GM23338 (cell line): ENCODE measurements at regions not wholly inside any gene's neighbourhood (a gene's known extent, or its start where the extent isn't known, plus 50 kb on each side); places are given as distances from the start of the nearest gene placed in this dataset.

ENCODE experiments used
- ATAC-seq: fragments of 200-7000 bp; cut with Tn5 transposase; 3 replicates; pipeline ENCODE4 v1.9.1; 2020
- DNase-seq: peaks from one replicate; pipeline ENCODE4 v3.0.0-alpha.2; 2015; ENCODE audit warnings: low spot score
- H2AFZ ChIP-seq: fragments of 200-600 bp; sonication (generic); 2 replicates; pipeline ENCODE4 v1.8.0; 2016; ENCODE audit warnings: antibody characterized with exemption, mild to moderate bottlenecking, moderate library complexity
- H3F3A ChIP-seq: fragments of 200-600 bp; sonication (generic); replicated peaks from 2 replicates; pipeline ENCODE4 v1.8.0; 2017; ENCODE audit warnings: antibody characterized with exemption, mixed run types, low read depth
- H3K27ac ChIP-seq: fragments of 200-600 bp; sonication (generic); 2 replicates; pipeline ENCODE4 v1.6.1; 2016; ENCODE audit warnings: low read depth
- H3K27me3 ChIP-seq: fragments of 200-600 bp; sonication (generic); 2 replicates; pipeline ENCODE4 v1.8.0; 2016; ENCODE audit warnings: mild to moderate bottlenecking, mixed run types, moderate library complexity; ENCODE audit not compliant: insufficient read depth
- H3K36me3 ChIP-seq: fragments of 200-600 bp; sonication (generic); 2 replicates; pipeline ENCODE4 v1.8.0; 2016; ENCODE audit warnings: mild to moderate bottlenecking; ENCODE audit not compliant: insufficient read depth
- H3K4me1 ChIP-seq: fragments of 200-600 bp; sonication (generic); 2 replicates; pipeline ENCODE4 v1.8.0; 2016; ENCODE audit warnings: mild to moderate bottlenecking, moderate library complexity; ENCODE audit not compliant: insufficient read depth
- H3K4me2 ChIP-seq: fragments of 200-600 bp; sonication (generic); 2 replicates; pipeline ENCODE4 v1.7.1; 2017; ENCODE audit warnings: mixed run types
- H3K4me3 ChIP-seq: fragments of 200-600 bp; sonication (generic); 2 replicates; pipeline ENCODE4 v1.6.1; 2016; ENCODE audit warnings: mixed run types
- H3K79me2 ChIP-seq: fragments of 200-600 bp; sonication (generic); replicated peaks from 2 replicates; pipeline ENCODE4 v1.8.0; 2017; ENCODE audit warnings: mild to moderate bottlenecking; ENCODE audit not compliant: insufficient read depth
- H3K9me2 ChIP-seq: fragments of 200-600 bp; sonication (generic); 2 replicates; pipeline ENCODE4 v1.8.0; 2017; ENCODE audit not compliant: insufficient read depth
- H4K20me1 ChIP-seq: fragments of 200-600 bp; sonication (generic); replicated peaks from 2 replicates; pipeline ENCODE4 v1.8.0; 2017; ENCODE audit warnings: mild to moderate bottlenecking; ENCODE audit not compliant: insufficient read depth
- H3K27ac Mint-ChIP-seq: 2 replicates; pipeline ENCODE4 v1.8.0; 2020; ENCODE audit warnings: inconsistent platforms, mild to moderate bottlenecking, moderate library complexity, mixed read lengths
- H3K27me3 Mint-ChIP-seq: 3 replicates; pipeline ENCODE4 v1.8.0; 2022; ENCODE audit warnings: low read depth, mild to moderate bottlenecking, moderate library complexity, mixed read lengths, inconsistent platforms; ENCODE audit not compliant: insufficient read depth, poor library complexity
- H3K36me3 Mint-ChIP-seq: 3 replicates; pipeline ENCODE4 v1.8.0; 2021; ENCODE audit warnings: low read depth, mild to moderate bottlenecking, inconsistent platforms, moderate library complexity, mixed read lengths
- H3K4me1 Mint-ChIP-seq: 3 replicates; pipeline ENCODE4 v1.8.0; 2020; ENCODE audit warnings: mild to moderate bottlenecking, inconsistent platforms, mixed read lengths
- H3K4me3 Mint-ChIP-seq: 3 replicates; pipeline ENCODE4 v1.8.0; 2021; ENCODE audit warnings: moderate library complexity, mild to moderate bottlenecking, inconsistent platforms, mixed read lengths
- H3K9me3 Mint-ChIP-seq: 3 replicates; pipeline ENCODE4 v1.8.0; 2020; ENCODE audit warnings: moderate library complexity, mild to moderate bottlenecking, inconsistent platforms, mixed read lengths
- CTCF ChIP-seq, 2 experiments: fragments of 200-600 bp in 1 of 2; sonication (generic) in 1 of 2; conservative IDR thresholded peaks; 2 replicates each; pipeline versions ENCODE4 v1.5.1 to v1.6.1; 2016 to 2017; ENCODE audit warnings: antibody characterized with exemption in 2 of 2, low read depth in 2 of 2, mild to moderate bottlenecking in 2 of 2, moderate library complexity in 1 of 2
- NANOG ChIP-seq: IDR thresholded peaks from 2 replicates; pipeline ENCODE4 v1.6.1; 2016; ENCODE audit warnings: antibody characterized with exemption, borderline replicate concordance
- STAT1 ChIP-seq: IDR thresholded peaks from one replicate; pipeline ENCODE4 v1.6.1; 2016; ENCODE audit warnings: antibody characterized with exemption; ENCODE audit not compliant: unreplicated experiment
- ZNF331 ChIP-seq: fragments of 250-450 bp; sonication (Bioruptor Pico); IDR thresholded peaks from 2 replicates; pipeline ENCODE4 v1.5.0; 2020; ENCODE audit warnings: low read depth, mild to moderate bottlenecking, moderate library complexity
- ZNF462 ChIP-seq: fragments of 250-450 bp; sonication (Bioruptor Pico); IDR thresholded peaks from 2 replicates; pipeline ENCODE4 v1.5.0; 2020; ENCODE audit warnings: mild to moderate bottlenecking, moderate library complexity

- TF ChIP-seq ZNF462 = no peak
Observed at GRCh38 chr10:120734483-120735078, 116.6 kb upstream of the WDR11 start (continued).

GRCh38 chr10:120735315-120735714, 115.8 kb upstream of the WDR11 start:
- ATAC-seq = no peak
- Mint-ChIP-seq H3K27me3 (no peaks in the 10 kb centered on the region), H3K9me3 (peaks cover 2% of the 10 kb centered on the region; the same call in 2 of the 3 replicates), H3K4me1 (no peaks in the 10 kb centered on the region), H3K4me3 (no peak overlapping the region), H3K36me3 (no peaks in the 10 kb centered on the region), H3K27ac (no peak overlapping the region)
- Histone ChIP-seq H3K4me2 (no peak overlapping the region), H3K4me1 (no peaks in the 10 kb centered on the region), H3K27me3 (no peaks in the 10 kb centered on the region), H3K27ac (no peak overlapping the region), H3K79me2 (no peaks in the 10 kb centered on the region), H4K20me1 (no peaks in the 10 kb centered on the region), H2AFZ (no peak overlapping the region), H3F3A (peaks cover 2% of the 10 kb centered on the region; the same call in 1 of the 2 replicates), H3K9me2 (peaks cover 4% of the 10 kb centered on the region; the same call in 1 of the 2 replicates), H3K4me3 (no peak overlapping the region), H3K36me3 (no peaks in the 10 kb centered on the region)
- DNase-seq = no peak
- TF ChIP-seq NANOG (no peak), STAT1 (no peak), CTCF (conservative IDR thresholded peaks at IDR 0.05; ENCODE audit: low read depth in 2 of 2) (no peak), ZNF331 (CRISPR knock-in tag) (no peak)
